T-cell (primary cell): ENCODE measurements at regions not wholly inside any gene's neighbourhood (a gene's known extent, or its start where the extent isn't known, plus 50 kb on each side); places are given as distances from the start of the nearest gene placed in this dataset.

Experiments
- ATAC-seq, 4 experiments: fragments of 200-7000 bp in 3 of 4; fragments of 150-1000 bp in 1 of 4; cut with Tn5 transposase; replicated peaks in 1 of 4; 1 replicate in 3 of 4; 2 replicates in 1 of 4; pipeline ENCODE4 v1.10.0; 2021; ENCODE audit warnings: moderate library complexity in 3 of 4, mild to moderate bottlenecking in 2 of 4, moderate number of reproducible peaks in 1 of 4
- CTCF ChIA-PET, 2 donors: fragments of 300-600 bp; sonication (Branson Sonifier 250); formaldehyde crosslinking; loops; one replicate each; lab custom pipeline; 2022; ENCODE audit warnings: antibody characterized with exemption in 2 of 2; lab: Charles Lee
- POLR2A ChIA-PET, 2 donors: fragments of 300-600 bp; sonication (Branson Sonifier 250); formaldehyde crosslinking; loops; one replicate each; lab custom pipeline; 2022; ENCODE audit warnings: antibody characterized with exemption in 2 of 2; lab: Charles Lee
- DNase-seq, 35 experiments: peaks; one replicate each; pipeline versions ENCODE4 v3.0.0 to v3.0.0-alpha.2; 2013 to 2023
- H3K27ac ChIP-seq: one replicate; pipeline ENCODE4 v1.5.1; 2013; ENCODE audit warnings: low read length
- H3K27me3 ChIP-seq, 2 experiments: replicated peaks in 1 of 2; 1 replicate in 1 of 2; 2 replicates in 1 of 2; pipeline versions ENCODE4 v1.6.1 to v1.7.0; 2013; ENCODE audit warnings: low read length in 1 of 2, mixed read lengths in 1 of 2; ENCODE audit not compliant: control insufficient read depth in 2 of 2, insufficient read depth in 2 of 2; ENCODE audit errors: extremely low read depth in 1 of 2
- H3K36me3 ChIP-seq, 2 donors: 1 replicate in 1 of 2; 2 replicates in 1 of 2; pipeline versions ENCODE4 v1.6.1 to v1.7.0; 2013; ENCODE audit warnings: low read length in 1 of 2; ENCODE audit not compliant: control insufficient read depth in 2 of 2, insufficient read depth in 1 of 2; ENCODE audit errors: extremely low read depth in 1 of 2
- H3K4me1 ChIP-seq, 2 experiments: 1 replicate in 1 of 2; 2 replicates in 1 of 2; pipeline versions ENCODE4 v1.6.1 to v1.7.0; 2013; ENCODE audit warnings: low read length in 2 of 2, mixed read lengths in 1 of 2; ENCODE audit not compliant: insufficient read depth in 2 of 2, control insufficient read depth in 1 of 2; ENCODE audit errors: extremely low read depth in 1 of 2
- H3K4me3 ChIP-seq, 2 donors: 1 replicate in 1 of 2; 2 replicates in 1 of 2; pipeline versions ENCODE4 v1.5.1 to v1.7.0; 2013; ENCODE audit warnings: mild to moderate bottlenecking in 2 of 2, low read length in 1 of 2, moderate library complexity in 1 of 2; ENCODE audit not compliant: control insufficient read depth in 1 of 2; ENCODE audit errors: extremely low read depth in 1 of 2
- H3K9me3 ChIP-seq: 2 replicates; pipeline ENCODE4 v1.7.0; 2013
- H3K27ac Mint-ChIP-seq, 2 donors: one replicate each; pipeline ENCODE4 v1.8.0; 2020 to 2021; ENCODE audit warnings: mild to moderate bottlenecking in 2 of 2, mixed read lengths in 2 of 2
- H3K27me3 Mint-ChIP-seq, 2 donors: one replicate each; pipeline ENCODE4 v1.8.0; 2021 to 2022; ENCODE audit warnings: mixed read lengths in 2 of 2
- H3K36me3 Mint-ChIP-seq: one replicate; pipeline ENCODE4 v1.8.0; 2021; ENCODE audit warnings: mixed read lengths
- H3K4me1 Mint-ChIP-seq, 3 donors: one replicate each; pipeline ENCODE4 v1.8.0; 2020 to 2022; ENCODE audit warnings: mixed read lengths in 3 of 3, mild to moderate bottlenecking in 1 of 3
- H3K4me3 Mint-ChIP-seq, 3 donors: one replicate each; pipeline ENCODE4 v1.8.0; 2020 to 2022; ENCODE audit warnings: mild to moderate bottlenecking in 3 of 3, mixed read lengths in 3 of 3, moderate library complexity in 3 of 3
- H3K9me3 Mint-ChIP-seq, 3 donors: one replicate each; pipeline ENCODE4 v1.8.0; 2020 to 2022; ENCODE audit warnings: mixed read lengths in 3 of 3
- WGBS: methylation state at CpG from one replicate; pipeline ENCODE4 v1.1.5; 2013; ENCODE audit warnings: missing lambda C conversion rate; ENCODE audit not compliant: insufficient coverage; 5-methylcytosine and 5-hydroxymethylcytosine counted together

DNA sequence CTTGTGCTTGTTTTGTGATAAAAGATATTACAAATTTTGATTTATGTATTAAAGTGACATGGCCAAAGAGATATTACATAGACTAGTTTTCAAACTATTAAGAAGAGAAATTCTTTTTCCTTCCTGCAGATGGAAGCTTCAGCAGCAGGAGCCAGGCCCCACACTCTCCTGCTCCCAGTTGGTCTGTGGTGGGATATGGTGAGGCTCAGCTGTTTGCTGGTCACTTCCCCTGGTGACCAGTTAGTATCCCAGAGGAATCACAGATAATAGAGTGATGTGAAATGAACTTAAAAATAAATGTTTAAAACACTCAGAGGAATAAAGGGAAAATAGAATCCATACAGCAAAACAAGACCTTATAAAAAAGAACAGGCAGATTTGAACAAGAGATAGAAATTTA is 154.7 kb downstream of the KTN1 start:
- H3K9me3 ChIP-seq: no peaks in the 10 kb centered on the region
- DNase-seq (no peak), ATAC-seq (no peak)
- H3K4me1 ChIP-seq: no peaks in the 10 kb centered on the region
- Mint-ChIP-seq H3K36me3 (peaks cover 3% of the 10 kb centered on the region), H3K27ac (no peak overlapping the region), H3K9me3 (peaks cover 0 to 12% (median 0%) of the 10 kb centered on the region in 3 donors), H3K4me1 (peaks cover 0 to 11% (median 0%) of the 10 kb centered on the region in 3 donors), H3K27me3 (no peaks in the 10 kb centered on the region), H3K4me3 (no peak overlapping the region)
- H3K27ac ChIP-seq: no peak overlapping the region
- POLR2A ChIA-PET: no interaction called here
- CTCF ChIA-PET: interaction anchor here (0.6 to 1.4 kb wide), 7 partner anchors 9 to 740 kb away, joined by 3 to 6 read pairs (median 3); no protein-coding TSS in a partner anchor
- no peaks in the 10 kb centered on the region for H3K27me3 ChIP-seq
- H3K36me3 ChIP-seq: no peaks in the 10 kb centered on the region
- no peak overlapping the region for H3K4me3 ChIP-seq

- no CpG with 5 or more reads among the region's 6 CpGs for WGBS
- no peak for DNase-seq
- ChIA-PET CTCF (no interaction called here), POLR2A (no interaction called here)
- Histone ChIP-seq H3K9me3 (no peaks in the 10 kb centered on the region), H3K27ac (no peak overlapping the region), H3K4me1 (no peaks in the 10 kb centered on the region), H3K36me3 (no peaks in the 10 kb centered on the region), H3K27me3 (no peaks in the 10 kb centered on the region), H3K4me3 (no peak overlapping the region)
- ATAC-seq: no peak
- H3K4me1 Mint-ChIP-seq: no peaks in the 10 kb centered on the region
- peaks cover 0 to 12% (median 0%) of the 10 kb centered on the region in 3 donors for H3K9me3 Mint-ChIP-seq
- H3K36me3 Mint-ChIP-seq: peaks cover 3% of the 10 kb centered on the region
- H3K27ac Mint-ChIP-seq: no peak overlapping the region
- H3K4me3 Mint-ChIP-seq: no peak overlapping the region
- H3K27me3 Mint-ChIP-seq: no peaks in the 10 kb centered on the region
Observed at GRCh38 chr14:55739967-55740648, 160.1 kb downstream of the KTN1 start.

DNA sequence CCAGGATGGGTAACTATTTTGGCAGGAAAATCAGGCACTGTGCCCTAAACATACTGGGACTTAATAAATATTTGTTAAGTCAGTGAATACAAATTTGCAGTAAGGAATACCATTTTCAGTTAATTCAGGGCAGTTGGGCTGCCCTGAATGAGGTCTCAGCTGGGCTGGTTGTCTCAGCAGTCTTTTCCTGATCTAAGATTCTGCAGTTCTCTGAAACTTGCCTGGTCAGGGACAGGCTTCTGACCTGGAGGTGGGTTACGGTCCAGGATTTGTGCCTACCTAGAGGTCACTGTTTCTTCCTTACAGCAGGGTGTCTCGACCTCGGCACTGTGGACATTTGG is 160.6 kb downstream of the KTN1 start:
- ChIA-PET POLR2A (no interaction called here), CTCF (no interaction called here)
- WGBS: 92% methylated on average over 2 of the region's 3 CpGs
- H3K27ac Mint-ChIP-seq: no peak overlapping the region
- no peaks in the 10 kb centered on the region for H3K4me1 Mint-ChIP-seq
- H3K9me3 ChIP-seq: no peaks in the 10 kb centered on the region
- ATAC-seq (no peak), DNase-seq (no peak)
- H3K27me3 Mint-ChIP-seq: no peaks in the 10 kb centered on the region
- peaks cover 0 to 10% (median 0%) of the 10 kb centered on the region in 3 donors for H3K9me3 Mint-ChIP-seq
- no peaks in the 10 kb centered on the region for H3K27me3 ChIP-seq
- H3K4me1 ChIP-seq: no peaks in the 10 kb centered on the region
- H3K36me3 Mint-ChIP-seq: peaks cover 3% of the 10 kb centered on the region
- no peak overlapping the region for H3K27ac ChIP-seq
- no peaks in the 10 kb centered on the region for H3K36me3 ChIP-seq
- no peak overlapping the region for H3K4me3 ChIP-seq
- no peak overlapping the region for H3K4me3 Mint-ChIP-seq

GRCh38 chr14:55741240-55741639 is 161.2 kb downstream of the KTN1 start:
- Mint-ChIP-seq H3K27me3 (no peaks in the 10 kb centered on the region), H3K4me1 (no peaks in the 10 kb centered on the region), H3K36me3 (peaks cover 2% of the 10 kb centered on the region), H3K9me3 (peaks cover 0 to 6% (median 0%) of the 10 kb centered on the region in 3 donors), H3K4me3 (no peak overlapping the region), H3K27ac (no peak overlapping the region)
- H3K4me1 ChIP-seq: no peaks in the 10 kb centered on the region
- no peaks in the 10 kb centered on the region for H3K9me3 ChIP-seq
- no peaks in the 10 kb centered on the region for H3K27me3 ChIP-seq
- no peak overlapping the region for H3K27ac ChIP-seq
- POLR2A ChIA-PET: no interaction called here
- CTCF ChIA-PET: no interaction called here
- H3K4me3 ChIP-seq: no peak overlapping the region
- no peaks in the 10 kb centered on the region for H3K36me3 ChIP-seq
- WGBS: 75% methylated on average over 1 of the region's 5 CpGs
- DNase-seq (no peak), ATAC-seq (no peak)

- H3K36me3 ChIP-seq: no peaks in the 10 kb centered on the region
- WGBS: 90% methylated on average over 2 of the region's 6 CpGs
- POLR2A ChIA-PET: no interaction called here
- DNase-seq (no peak), ATAC-seq (no peak)
- H3K27me3 ChIP-seq: no peaks in the 10 kb centered on the region
- H3K27ac Mint-ChIP-seq: no peak overlapping the region
- no peak overlapping the region for H3K4me3 ChIP-seq
- H3K36me3 Mint-ChIP-seq: no peaks in the 10 kb centered on the region
- H3K27ac ChIP-seq: no peak overlapping the region
- H3K4me1 Mint-ChIP-seq: no peaks in the 10 kb centered on the region
- no peaks in the 10 kb centered on the region for H3K9me3 Mint-ChIP-seq
- CTCF ChIA-PET: interaction anchor here in 1 of 2 donors (1.1 kb wide), 1 partner anchor 9 kb away, joined by 3 read pairs; no protein-coding TSS in a partner anchor
- H3K4me3 Mint-ChIP-seq: no peak overlapping the region
- H3K27me3 Mint-ChIP-seq: no peaks in the 10 kb centered on the region
- H3K9me3 ChIP-seq: no peaks in the 10 kb centered on the region
- no peaks in the 10 kb centered on the region for H3K4me1 ChIP-seq
Observed at GRCh38 chr14:55743551-55743950, 163.5 kb downstream of the KTN1 start.

- H3K4me3 Mint-ChIP-seq: no peak overlapping the region
- ChIA-PET CTCF (interaction anchor here in 1 of 2 donors (0.6 to 1.1 kb wide), 2 partner anchors 10 to 298 kb away, joined by 3 read pairs; no protein-coding TSS in a partner anchor), POLR2A (no interaction called here)
- no peaks in the 10 kb centered on the region for H3K36me3 ChIP-seq
- no peaks in the 10 kb centered on the region for H3K4me1 Mint-ChIP-seq
- DNase-seq (no peak), ATAC-seq (no peak)
- no peaks in the 10 kb centered on the region for H3K36me3 Mint-ChIP-seq
- no peaks in the 10 kb centered on the region for H3K9me3 Mint-ChIP-seq
- no peak overlapping the region for H3K27ac Mint-ChIP-seq
- H3K27me3 Mint-ChIP-seq: no peaks in the 10 kb centered on the region
- no peaks in the 10 kb centered on the region for H3K9me3 ChIP-seq
- H3K4me3 ChIP-seq: no peak overlapping the region
- no peaks in the 10 kb centered on the region for H3K27me3 ChIP-seq
- no peaks in the 10 kb centered on the region for H3K4me1 ChIP-seq
- WGBS: 89% methylated on average over 2 of the region's 4 CpGs
- H3K27ac ChIP-seq: no peak overlapping the region
Observed at GRCh38 chr14:55744321-55744720, 164.3 kb downstream of the KTN1 start.
